Vagina (tissue), 2 donors: ENCODE measurements at regions not wholly inside any gene's neighbourhood (a gene's known extent, or its start where the extent isn't known, plus 50 kb on each side); places are given as distances from the start of the nearest gene placed in this dataset.

ENCODE experiments used
- DNase-seq, 2 donors: peaks; one replicate each; pipeline ENCODE4 v3.0.0-alpha.2; 2017; ENCODE audit errors: extremely low spot score in 2 of 2
- H3K27ac ChIP-seq: fragments of 200-600 bp; sonication (generic); one replicate; pipeline ENCODE4 v1.5.1; 2019
- H3K27me3 ChIP-seq: fragments of 200-600 bp; sonication (generic); one replicate; pipeline ENCODE4 v1.5.1; 2019
- H3K36me3 ChIP-seq, 2 donors: fragments of 200-600 bp; sonication (generic); one replicate each; pipeline ENCODE4 v1.5.1; 2017 to 2019
- H3K4me1 ChIP-seq: fragments of 200-600 bp; sonication (generic); one replicate; pipeline ENCODE4 v1.5.1; 2019
- H3K4me3 ChIP-seq, 2 donors: fragments of 200-600 bp; sonication (generic); 1 replicate in 1 of 2; 2 replicates in 1 of 2; pipeline ENCODE4 v1.5.1; 2016 to 2019
- H3K9me3 ChIP-seq: fragments of 200-600 bp; sonication (generic); one replicate; pipeline ENCODE4 v1.5.1; 2019
- CTCF ChIP-seq, 3 experiments: fragments of 450-650 bp in 2 of 3; fragments of 200-600 bp in 1 of 3; sonication (generic) in 1 of 3; IDR thresholded peaks; one replicate each; pipeline ENCODE4 v1.5.1; 2017 to 2019; ENCODE audit warnings: antibody characterized with exemption in 3 of 3, mild to moderate bottlenecking in 2 of 3, moderate library complexity in 2 of 3
- POLR2A ChIP-seq, 2 donors: fragments of 450-650 bp; IDR thresholded peaks; one replicate each; pipeline ENCODE4 v1.6.1; 2017; ENCODE audit warnings: antibody characterized with exemption in 2 of 2, mild to moderate bottlenecking in 2 of 2, moderate library complexity in 2 of 2
- POLR2AphosphoS5 ChIP-seq, 2 donors: sonication (generic); formaldehyde crosslinking; IDR thresholded peaks; one replicate each; pipeline ENCODE4 v1.9.0; 2017; ENCODE audit warnings: antibody characterized with exemption in 2 of 2, mild to moderate bottlenecking in 2 of 2, low read depth in 1 of 2; ENCODE audit not compliant: insufficient read depth in 1 of 2
- intact Hi-C: fragments of 100-400 bp; cut with DNase I; formaldehyde crosslinking; loops from one replicate; pipeline ENCODE4 v1.15.1; 2023

DNA sequence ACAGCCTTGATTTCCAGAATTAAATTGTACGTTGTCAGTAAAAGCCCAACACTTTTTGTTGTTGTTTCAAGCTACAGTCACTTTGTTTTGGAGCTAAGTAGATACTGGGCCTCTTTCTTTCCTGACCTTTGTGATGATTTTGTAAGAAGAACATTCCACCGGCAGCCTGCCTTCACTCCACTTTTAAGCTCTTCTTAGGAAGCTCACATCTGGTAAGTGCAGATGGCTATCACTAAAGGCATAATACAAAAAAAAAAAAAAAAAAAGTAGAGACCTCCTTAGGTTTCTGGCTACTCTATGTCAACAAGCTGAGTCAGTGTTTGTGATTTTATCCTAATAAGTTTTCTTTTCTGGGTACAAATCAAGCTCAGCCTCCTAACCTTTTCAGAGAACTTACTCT is 1922.1 kb upstream of the WWC1 start:
- intact Hi-C loops = no loop called here
- TF ChIP-seq POLR2AphosphoS5 (IDR thresholded peaks at IDR 0.05; ENCODE audit: insufficient read depth in 1 of 2, low read depth in 1 of 2) (no peak), POLR2A (IDR thresholded peaks at IDR 0.05) (no peak), CTCF (IDR thresholded peaks at IDR 0.05) (no peak)
- Histone ChIP-seq H3K9me3 (no peaks in the 10 kb centered on the region), H3K4me3 (no peak overlapping the region), H3K4me1 (no peaks in the 10 kb centered on the region), H3K27ac (no peak overlapping the region), H3K27me3 (no peaks in the 10 kb centered on the region), H3K36me3 (no peaks in the 10 kb centered on the region)
- no peak for DNase-seq

DNA sequence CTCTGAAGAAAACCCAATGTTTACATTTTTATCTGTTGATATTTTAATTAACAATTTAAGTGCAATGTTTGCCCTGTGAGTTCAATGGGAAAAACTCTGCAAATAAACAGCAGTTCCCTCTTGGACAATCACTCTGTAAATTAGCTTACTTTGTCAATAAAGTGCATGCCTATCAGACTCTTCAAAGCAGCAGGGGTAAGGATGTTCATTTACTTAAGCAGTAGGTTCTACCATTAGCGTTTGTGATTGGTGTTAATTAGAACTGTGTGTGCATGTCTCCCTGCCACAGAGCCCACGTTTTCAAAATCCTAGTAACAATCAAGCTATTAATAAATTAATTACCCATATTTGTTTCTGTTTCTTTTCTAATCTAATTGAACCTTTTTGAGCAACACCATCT is 1921.6 kb upstream of the WWC1 start:
- no peak overlapping the region for H3K4me3 ChIP-seq
- TF ChIP-seq POLR2AphosphoS5 (IDR thresholded peaks at IDR 0.05; ENCODE audit: insufficient read depth in 1 of 2, low read depth in 1 of 2) = no peak
- no peak for TF ChIP-seq POLR2A (IDR thresholded peaks at IDR 0.05)
- no peak for TF ChIP-seq CTCF (IDR thresholded peaks at IDR 0.05)
- H3K36me3 ChIP-seq = no peaks in the 10 kb centered on the region
- no peaks in the 10 kb centered on the region for H3K9me3 ChIP-seq
- no peak for DNase-seq
- no peaks in the 10 kb centered on the region for H3K4me1 ChIP-seq
- H3K27me3 ChIP-seq = no peaks in the 10 kb centered on the region
- intact Hi-C loops = no loop called here
- no peak overlapping the region for H3K27ac ChIP-seq

DNA sequence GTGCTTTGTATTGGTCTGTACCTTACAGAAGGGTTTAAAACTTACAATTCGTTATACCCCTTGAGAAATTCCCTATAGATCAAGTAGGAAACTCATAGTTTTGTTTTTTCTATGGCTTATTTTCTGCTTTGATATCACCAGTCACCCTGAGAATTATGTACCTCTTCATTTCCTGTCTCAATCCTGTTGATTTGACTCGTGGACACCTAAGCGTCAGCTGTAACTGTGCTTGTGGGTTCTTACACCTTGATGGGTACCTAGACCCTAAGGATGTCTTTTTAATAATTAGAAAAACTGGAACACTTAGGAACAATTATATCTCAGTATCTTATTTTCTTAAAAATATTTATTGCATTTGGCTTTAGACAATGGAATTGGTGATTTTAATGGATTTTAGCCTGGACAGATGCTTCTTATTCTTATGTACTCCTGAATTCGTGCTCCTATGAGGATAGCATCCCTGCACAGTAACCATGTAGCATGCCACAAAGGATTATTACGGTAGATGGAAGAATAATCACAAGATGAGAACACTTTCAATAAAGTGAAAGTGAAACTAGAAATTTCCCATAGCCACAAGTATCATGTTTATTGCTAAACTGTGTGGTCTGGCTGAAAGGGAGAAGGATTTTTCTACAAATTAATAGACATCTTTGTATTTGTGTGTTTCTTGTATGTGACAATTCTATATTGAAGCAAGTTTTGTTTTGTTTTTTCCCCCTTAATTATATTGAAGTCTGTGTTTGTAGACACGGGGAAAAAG is 1920.3 kb upstream of the WWC1 start:
- Histone ChIP-seq H3K9me3 (no peaks in the 10 kb centered on the region), H3K27ac (no peak overlapping the region), H3K4me1 (no peaks in the 10 kb centered on the region), H3K27me3 (no peaks in the 10 kb centered on the region), H3K36me3 (no peaks in the 10 kb centered on the region), H3K4me3 (peak overlapping the region; percentile 11 to 23)
- intact Hi-C loops = no loop called here
- no peak for DNase-seq
- no peak for TF ChIP-seq CTCF (IDR thresholded peaks at IDR 0.05)
- no peak for TF ChIP-seq POLR2AphosphoS5 (IDR thresholded peaks at IDR 0.05; ENCODE audit: insufficient read depth in 1 of 2, low read depth in 1 of 2)
- TF ChIP-seq POLR2A (IDR thresholded peaks at IDR 0.05) = no peak

- H3K4me1 ChIP-seq = no peaks in the 10 kb centered on the region
- intact Hi-C loops = no loop called here
- no peaks in the 10 kb centered on the region for H3K9me3 ChIP-seq
- no peak overlapping the region for H3K4me3 ChIP-seq
- TF ChIP-seq POLR2A (IDR thresholded peaks at IDR 0.05) (no peak), POLR2AphosphoS5 (IDR thresholded peaks at IDR 0.05; ENCODE audit: insufficient read depth in 1 of 2, low read depth in 1 of 2) (no peak), CTCF (IDR thresholded peaks at IDR 0.05) (no peak)
- H3K27me3 ChIP-seq = no peaks in the 10 kb centered on the region
- no peaks in the 10 kb centered on the region for H3K36me3 ChIP-seq
- no peak overlapping the region for H3K27ac ChIP-seq
- no peak for DNase-seq
These were observed 1917.6 kb upstream of the WWC1 start for GRCh38 chr5:166373817-166374216.

DNA sequence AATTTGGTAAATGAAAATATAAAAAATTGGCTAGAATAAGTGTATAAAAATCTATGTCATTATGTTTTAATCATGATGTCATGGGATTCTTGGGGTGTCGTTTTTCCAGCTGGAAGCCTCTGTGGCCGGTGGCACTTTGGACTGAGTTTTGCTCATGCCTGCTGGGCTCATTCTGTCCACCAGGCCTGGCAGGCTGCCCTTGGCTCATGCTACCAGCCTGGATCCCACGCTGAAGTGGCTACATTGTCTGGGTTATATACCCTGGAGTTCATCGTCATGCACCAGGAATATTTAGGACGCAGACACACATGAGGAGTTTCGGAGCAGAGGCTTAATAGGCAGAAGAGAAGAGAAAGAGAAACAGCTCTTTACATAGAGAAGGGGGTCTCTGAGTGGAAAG is 1913.7 kb upstream of the WWC1 start:
- Histone ChIP-seq H3K9me3 (no peaks in the 10 kb centered on the region), H3K27me3 (no peaks in the 10 kb centered on the region), H3K36me3 (no peaks in the 10 kb centered on the region), H3K27ac (no peak overlapping the region), H3K4me1 (no peaks in the 10 kb centered on the region), H3K4me3 (no peak overlapping the region)
- no peak for DNase-seq
- intact Hi-C loops = no loop called here
- TF ChIP-seq POLR2A (IDR thresholded peaks at IDR 0.05) = no peak
- no peak for TF ChIP-seq CTCF (IDR thresholded peaks at IDR 0.05)
- TF ChIP-seq POLR2AphosphoS5 (IDR thresholded peaks at IDR 0.05; ENCODE audit: insufficient read depth in 1 of 2, low read depth in 1 of 2) = no peak
